Stimulated activated CD4-positive, alpha-beta T cell treated with anti-CD3 and anti-CD28 coated beads, Interleukin-2, amount 100 ng/mL, for 48 hours (primary cell): ENCODE measurements at regions not wholly inside any gene's neighbourhood (a gene's known extent, or its start where the extent isn't known, plus 50 kb on each side); places are given as distances from the start of the nearest gene placed in this dataset.
"Not testable (repeated sequence)": the region's sequence is repeated elsewhere in the genome, so short reads cannot be mapped to it uniquely, and the experiment has no call there.

ENCODE experiments used
- DNase-seq, 2 donors: peaks; one replicate each; pipeline ENCODE4 v3.0.0-alpha.2; 2020

DNA sequence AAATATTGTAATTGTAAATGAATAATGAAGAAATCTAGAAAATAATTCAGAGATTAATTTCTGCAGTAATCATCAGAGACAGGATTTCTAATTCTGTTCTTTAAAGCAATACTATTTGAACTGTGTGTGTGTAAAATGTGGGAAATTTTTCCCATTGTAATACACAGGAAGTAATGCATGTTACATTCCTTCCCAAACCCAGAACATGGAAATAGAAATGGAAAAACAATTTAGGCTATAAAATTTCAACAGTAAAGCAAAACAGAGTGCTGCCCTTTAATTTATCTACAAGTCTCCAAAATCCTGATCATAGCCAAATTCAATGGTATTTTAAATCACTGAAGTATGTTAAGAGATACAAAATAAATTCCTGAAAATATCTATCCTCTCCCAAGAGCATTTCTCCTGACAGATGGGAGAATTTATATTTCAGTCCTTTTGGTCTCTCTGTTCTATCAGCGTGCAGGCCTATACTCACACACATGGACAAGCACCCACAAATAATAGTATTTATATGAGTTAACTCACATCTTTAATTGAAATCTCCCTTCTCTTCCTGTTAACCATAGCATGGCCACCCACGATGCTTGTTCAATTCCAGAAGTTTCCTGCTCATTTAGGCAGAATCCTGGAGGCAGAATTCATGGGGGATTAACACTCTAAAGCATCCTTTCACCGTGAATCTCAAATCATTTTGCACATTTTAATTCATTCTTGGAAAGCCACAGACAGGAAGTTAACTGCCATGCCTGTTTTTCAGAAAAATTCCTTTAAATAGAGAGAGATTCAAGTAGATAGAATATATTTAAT lies 1465.4 kb upstream of the FLRT2 start:
- DNase-seq = no peak

DNA sequence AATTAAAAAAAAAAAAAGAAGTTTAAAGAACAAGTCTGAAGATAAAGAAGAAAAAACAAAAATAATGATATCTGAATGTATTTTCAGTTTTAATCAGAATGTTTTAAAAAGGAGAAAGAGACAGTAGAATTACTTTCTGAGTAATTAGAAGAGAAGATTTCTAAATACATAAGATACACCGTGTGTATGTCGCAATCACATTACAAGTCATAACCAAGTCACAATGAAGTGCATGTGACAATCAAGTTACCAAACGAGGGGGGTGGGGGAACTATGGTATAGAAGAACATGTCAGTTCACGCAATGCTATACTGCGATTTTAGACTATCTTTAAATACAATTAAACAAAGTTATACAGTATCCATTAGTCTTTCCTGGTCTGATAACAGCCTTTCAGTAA lies 1464.1 kb upstream of the FLRT2 start:
- no peak for DNase-seq

DNA sequence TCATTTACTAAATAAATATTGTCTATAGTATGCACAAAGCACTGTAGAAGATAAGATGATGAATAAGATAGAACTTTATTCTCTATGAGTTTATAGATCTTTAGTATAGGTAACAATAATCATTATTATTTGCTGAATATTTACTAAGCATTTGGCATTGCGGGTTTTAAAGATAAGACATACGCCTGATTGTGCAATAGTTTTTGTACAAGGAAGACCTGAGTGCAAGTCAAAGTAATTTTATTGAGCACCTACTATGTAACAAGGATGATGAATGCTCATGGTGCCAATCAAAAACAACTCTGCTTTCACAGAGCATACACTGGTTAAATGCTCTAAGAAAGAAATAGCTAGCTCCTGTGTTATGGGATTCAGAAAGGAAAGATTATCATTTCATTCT lies 1461.7 kb upstream of the FLRT2 start:
- no peak for DNase-seq

DNA sequence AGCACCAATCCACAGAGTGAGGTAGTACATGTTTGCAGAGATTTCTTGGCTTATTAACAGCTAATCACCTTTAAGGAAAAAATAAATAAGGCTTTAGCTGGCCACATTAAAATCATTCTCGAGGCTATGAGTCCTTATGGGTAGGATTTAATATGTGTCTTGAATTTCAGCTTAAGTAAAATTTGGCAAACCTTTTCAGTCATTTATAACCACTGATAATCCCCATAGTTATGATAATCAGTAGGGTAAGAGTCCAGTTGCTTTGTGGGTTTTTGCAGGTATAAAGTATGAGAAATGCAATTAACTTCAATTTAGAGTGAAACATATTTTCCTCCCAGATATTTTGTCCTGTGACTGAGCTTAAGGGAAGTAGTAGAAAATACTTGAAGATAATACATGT lies 1458.9 kb upstream of the FLRT2 start:
- DNase-seq = no peak

DNA sequence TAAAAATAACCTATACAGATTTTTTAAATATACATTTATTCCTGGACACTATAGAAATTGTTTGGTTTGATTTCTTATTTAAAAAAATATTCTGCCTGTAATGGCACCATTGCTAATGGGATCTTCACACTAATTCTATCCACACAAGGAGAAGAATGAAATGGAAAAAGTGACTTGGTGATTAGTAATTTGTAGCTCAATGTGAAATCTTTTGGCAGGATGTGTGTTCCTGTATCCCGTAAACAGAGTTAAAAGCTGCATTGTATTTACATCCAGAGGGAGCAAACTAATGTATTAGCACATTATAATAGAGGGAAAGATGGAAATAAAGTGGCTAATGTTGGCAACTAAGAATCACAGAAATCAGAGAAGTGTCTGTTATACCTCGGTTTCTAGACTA lies 1455.3 kb upstream of the FLRT2 start:
- DNase-seq = no peak

DNA sequence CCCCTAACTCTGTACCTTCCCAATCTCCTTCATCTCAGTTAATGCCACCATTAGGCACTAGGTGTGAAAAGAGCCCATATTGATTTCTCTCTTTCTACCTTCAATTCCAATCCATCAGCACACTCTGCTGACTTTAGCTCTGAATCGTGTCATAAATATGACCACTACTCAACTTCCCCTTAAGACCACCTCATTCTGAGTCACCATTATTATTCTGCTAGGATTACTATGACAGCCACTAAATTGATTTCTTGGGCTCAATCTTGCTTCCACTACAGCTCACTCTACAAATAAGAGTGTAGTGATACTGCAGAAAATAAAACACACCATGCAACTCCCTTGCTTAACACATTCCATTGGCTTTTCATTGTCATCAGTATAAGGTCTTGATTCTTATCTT lies 1449.0 kb upstream of the FLRT2 start:
- no peak for DNase-seq

DNA sequence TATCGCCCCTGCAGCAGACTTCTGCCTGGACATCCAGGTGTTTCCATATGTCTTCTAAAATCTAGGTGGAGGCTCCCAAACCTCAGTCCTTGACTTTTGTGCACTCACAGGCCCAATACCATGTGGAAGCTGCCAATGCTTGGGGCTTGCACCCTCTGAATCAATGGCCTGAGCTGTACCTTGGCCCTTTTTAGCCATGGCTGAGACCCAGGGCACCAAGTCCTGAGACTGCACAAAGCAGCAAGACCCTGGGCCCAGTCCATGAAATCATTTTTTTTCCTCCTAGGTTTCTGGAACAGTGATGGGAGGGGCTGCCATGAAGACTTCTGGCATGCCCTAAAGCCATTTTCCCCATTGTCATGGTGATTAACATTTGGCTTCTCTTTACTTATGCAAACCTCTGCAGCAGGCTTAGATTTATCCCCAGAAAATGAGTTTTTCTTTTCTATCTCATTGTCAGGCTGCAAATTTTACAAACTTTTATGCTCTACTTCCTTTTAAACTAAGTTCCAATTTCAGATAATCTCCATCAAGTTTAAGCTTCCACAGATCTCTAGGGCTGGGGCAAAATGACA lies 1445.8 kb upstream of the FLRT2 start:
- no peak for DNase-seq

DNA sequence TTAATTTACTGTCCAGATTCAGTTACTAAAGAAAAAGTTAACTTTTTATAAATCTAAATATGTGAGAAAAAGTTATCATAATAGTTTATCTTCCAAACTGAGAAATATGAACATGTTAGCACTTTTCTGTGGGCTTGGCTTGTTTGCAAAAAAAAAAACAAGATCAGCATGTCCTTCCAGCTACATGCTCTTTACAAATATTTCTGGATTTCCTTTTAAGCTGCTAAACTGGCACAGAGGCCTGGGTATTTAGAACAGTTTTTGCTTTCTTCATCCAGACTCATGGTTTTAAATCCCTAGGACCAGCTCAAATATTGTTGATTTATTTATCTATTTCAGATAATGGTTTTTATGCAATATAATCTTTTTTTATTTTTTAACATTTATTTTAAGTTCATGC lies 1444.5 kb upstream of the FLRT2 start:
- DNase-seq = no peak

DNA sequence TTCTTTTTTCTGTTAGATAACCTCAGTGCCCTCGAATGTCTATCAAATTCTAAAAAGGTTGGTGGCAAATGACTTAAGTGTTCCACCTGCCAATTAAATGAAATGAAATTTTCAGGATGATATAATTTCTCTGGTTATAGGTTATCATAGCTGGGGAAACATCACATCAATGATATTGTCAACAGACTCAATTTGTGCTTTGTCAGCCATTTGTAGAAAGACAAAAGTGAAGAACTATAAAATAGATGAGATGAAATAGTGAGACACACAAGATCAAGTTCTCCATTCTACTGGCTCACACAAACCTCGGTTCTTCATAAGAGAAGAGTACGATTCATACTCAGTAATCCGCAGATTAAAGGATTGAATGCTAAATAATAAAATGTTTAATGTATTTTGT lies 1443.2 kb upstream of the FLRT2 start:
- no peak for DNase-seq

DNA sequence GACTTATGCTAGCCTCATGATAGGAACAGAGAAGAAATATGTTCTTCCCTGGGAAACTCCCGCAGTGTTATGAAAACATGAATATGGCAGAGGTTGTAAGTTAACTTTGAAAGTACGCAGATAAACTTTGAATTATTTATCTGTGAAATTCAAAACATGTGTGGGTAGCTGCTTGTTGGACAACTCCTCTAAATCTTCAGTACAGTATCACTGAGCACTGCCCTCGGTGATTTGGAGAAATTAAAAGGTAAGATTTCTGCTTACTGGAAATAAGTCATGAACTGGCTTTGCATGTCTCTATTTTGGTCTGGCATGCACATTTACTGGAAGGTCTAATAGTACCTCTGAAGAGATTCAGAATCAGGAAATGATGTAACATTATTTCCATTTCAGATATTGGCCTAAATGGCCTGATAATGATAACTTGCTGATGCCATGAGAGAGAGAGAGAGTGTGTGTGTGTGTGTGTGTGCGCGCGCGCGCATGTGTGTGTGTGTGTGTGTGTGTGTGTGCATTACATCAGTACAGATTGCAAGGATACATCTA lies 1441.9 kb upstream of the FLRT2 start:
- DNase-seq = no peak

DNA sequence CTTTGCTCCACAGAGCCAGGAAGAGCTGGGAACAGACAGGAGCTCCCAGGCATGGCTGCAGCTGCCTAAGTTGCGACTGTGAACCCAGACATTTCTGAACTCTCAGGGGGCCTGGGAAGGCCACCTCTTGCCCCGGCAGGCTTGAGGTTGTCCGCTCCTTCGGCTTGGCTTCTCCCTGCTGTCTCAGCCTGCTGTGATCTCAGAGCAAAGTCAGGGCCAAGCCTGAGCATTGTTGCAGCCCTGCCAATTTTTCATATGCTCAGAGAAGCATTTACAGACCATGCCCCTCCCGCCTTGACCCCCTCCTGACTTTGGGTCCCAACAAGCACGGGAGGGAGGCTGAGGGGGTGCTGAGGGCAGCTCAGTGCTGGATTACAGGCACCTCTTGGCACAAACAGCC lies 1439.1 kb upstream of the FLRT2 start:
- no peak for DNase-seq

DNA sequence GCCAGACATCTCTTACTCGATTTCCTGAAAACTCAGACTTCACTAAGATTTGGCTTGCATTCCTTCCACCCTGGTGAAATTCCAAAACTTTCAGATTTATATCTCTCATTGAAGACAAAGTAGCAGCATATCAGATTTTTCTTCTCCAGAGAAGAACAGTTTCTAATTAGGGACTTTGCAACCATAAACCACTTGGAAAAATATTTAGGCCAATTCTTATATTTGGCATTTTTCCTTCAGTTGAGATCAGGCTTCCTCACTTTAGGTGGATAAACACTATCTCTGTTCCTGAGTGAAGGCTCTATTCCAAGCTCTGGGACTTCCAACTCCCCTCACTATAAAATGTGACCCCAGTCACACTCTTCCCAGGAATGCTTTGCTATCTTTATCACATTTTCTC lies 1434.3 kb upstream of the FLRT2 start:
- DNase-seq = no peak

DNA sequence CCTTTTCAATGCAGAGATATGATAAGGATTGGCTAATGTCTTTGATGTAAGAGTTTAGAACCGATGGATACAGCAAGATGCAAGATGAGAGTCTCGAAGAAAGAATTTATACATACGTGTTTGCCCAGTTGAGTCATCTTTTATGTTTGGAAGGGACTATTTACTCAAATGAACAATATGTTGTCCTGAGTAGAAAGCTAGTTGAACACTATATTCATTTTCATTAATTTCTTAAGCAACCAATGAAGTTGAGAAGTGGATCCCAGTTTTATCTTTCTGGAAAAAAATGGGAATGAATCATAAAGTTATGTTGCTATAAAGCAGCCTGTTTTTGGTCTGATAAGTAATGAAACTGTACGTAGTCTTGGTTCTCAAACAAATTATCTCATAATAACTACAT lies 1431.7 kb upstream of the FLRT2 start:
- no peak for DNase-seq

DNA sequence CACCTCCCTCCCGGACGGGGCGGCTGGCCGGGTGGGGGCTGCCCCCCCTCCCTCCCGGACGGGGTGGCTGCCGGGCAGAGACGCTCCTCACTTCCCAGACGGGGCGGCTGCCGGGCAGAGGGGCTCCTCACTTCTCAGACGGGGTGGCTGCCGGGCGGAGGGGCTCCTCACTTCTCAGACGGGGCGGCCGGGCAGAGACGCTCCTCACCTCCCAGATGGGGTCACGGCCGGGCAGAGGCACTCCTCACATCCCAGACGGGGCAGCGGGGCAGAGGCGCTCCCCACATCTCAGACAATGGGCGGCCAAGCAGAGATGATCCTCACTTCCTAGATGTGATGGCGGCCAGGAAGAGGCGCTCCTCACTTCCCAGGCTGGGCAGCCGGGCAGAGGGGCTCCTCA lies 1430.4 kb upstream of the FLRT2 start:
- not testable (repeated sequence) for DNase-seq

DNA sequence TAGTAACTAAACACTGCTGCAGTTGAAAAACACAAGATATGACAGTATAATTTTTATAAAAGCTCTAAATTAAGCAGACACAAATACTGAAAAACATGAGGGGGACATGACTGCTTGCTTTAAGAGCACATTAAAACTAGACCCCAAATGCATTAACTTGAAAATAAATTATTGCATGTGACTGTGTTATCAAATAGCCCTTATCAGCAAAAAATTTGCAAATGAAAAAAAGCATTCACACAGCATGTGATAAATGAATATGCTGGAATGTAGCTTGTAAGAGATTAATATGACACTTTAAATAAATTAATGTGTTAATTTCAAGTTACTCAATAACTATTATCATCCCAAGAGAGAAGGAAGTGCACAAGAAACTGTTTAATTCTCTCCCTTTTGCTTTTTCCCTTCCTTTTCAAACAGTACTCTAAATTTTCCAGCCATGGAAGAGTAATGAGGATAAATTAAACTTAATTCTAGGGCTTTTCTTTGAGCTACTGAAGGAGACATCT lies 1422.1 kb upstream of the FLRT2 start:
- no peak for DNase-seq

DNA sequence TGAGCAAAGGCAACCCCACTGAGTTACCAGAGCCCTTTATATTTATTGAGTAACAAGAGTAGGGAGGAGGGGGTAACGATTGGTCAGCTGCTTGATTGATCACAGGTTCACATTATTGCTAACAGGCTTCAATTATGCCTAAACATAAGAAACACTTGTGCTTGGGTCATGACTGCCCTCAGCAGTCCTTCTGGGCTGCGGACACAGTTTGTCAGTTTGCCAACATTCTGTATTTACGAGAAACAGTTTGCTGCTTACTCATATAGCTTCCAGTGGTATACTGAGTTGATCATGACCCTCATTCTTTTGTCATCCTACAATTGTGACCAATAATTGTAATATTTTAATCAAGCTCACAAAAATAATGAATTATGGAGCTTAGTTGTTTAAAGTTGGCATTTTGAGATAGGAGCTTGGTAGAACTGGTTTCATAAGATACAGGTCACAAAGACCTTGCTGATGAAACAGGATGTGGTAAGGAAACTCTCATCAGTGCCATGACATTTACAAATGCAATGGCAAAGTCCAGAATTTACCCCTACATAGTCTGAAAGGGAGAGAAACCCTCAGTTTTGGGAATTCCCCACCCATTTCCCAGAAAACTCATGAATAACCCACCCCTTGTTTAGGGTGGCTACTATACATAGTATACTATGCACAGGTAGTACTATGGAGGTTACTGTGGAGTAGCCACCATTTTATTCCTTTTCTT lies 1421.0 kb upstream of the FLRT2 start:
- DNase-seq = no peak

DNA sequence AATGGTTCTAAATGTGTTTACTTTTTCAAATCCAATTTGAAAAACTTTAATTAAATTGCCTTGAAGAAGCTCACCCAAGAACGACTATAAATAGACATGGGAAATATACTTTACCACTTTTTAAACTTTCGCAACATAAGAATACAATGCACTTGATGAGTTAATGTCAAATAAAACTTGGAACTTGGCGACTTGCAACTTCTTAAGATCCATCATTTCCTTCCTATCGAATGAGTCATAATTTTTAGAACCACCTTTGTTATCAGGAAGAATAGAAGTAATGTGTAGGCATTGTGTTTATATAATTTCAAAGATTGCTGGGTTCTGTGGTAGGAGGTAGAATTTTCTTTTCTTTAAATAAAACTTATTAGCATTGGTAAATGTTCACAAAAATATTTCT lies 1417.4 kb upstream of the FLRT2 start:
- no peak for DNase-seq

DNA sequence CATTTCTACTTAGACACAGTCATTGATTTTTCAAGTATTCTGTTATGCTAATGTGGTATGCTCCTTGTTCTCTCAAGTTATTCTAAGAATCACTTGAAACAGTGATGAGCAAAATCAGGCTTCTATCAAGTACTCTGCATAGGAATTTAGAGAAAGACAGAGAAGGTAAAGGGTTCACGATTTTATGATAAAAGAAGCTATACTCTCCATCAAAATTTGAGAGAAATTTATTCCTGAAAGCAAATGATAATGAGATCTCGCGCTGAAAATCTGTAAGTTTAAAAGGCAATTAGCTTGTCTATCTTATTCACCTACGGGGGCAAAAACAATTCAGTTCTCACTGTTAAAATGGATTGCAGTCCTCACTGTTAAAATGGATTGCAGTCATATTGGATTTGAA lies 1404.3 kb upstream of the FLRT2 start:
- DNase-seq = no peak

DNA sequence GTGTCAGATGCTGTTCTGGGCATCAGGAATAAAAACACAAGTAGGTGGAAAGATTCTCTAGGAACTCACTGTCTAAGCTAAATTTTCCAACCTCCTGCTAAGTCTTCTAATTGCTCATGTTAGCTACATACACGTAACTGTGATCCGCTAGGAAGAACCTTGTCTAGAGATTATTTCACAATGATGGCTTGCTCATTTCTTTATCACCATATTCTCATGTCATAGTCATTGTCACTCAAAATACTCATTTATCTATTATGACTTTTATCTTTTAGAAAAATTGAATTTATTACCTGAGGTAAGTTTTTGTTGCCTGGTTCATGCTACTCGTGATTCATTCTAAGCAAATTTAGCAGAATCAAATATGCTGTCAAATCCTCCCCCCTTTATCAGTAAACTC lies 1402.4 kb upstream of the FLRT2 start:
- DNase-seq = no peak

DNA sequence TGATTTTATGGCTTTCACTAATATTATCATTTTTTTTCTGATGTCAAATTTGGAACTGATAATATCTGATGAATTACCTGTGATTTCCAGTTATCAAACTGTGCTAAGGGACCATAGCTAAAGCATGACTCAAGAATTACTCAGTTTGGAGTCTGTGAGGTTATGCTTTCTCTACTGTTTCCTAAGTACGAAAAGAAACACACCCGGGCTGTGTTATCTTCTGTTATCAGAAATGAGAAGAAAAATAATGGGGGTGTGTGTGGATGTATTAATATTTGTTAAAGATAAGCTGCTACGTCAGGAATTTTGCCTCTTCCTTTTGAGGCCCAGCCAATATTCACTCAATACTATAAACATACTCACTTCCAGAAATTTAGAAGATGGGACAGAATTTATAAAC lies 1401.9 kb upstream of the FLRT2 start:
- DNase-seq = no peak

DNA sequence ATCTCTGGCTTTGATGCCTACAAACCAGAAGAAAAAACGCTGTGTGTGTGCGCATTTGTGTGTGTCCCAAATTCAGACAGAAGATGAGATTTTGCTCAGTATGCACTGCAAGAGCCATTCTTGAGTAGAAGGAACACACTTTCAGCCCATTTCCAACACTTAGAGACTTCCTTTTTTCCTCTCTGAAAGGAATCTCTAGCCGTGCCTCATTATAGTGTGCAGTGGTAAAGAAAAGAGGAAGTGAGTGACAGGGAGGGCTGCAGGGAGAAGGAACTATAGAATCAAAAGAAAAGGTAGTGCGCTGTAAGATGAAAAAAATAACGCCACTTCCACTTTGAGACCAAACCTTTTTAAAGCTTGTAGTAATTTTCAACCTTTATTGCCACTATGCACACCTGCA lies 1400.9 kb upstream of the FLRT2 start:
- DNase-seq = no peak

DNA sequence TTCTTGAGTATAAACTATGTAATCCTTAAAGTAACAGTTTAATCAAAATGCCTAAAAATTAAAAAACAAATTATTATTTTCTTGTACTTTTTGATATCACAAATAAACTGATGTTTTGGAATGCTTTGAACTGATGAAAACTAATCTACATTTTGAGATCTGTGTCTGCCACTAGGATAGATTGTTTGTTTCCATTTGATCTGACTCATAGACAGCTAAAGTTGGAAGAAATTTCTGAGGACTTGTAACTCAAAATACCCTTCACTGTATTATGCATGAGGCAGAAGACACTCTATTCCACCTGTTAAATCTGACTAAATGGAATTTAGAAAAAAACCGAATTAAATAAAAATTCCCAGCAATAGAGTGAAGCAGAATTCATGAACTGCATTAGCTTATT lies 1400.0 kb upstream of the FLRT2 start:
- DNase-seq = no peak

DNA sequence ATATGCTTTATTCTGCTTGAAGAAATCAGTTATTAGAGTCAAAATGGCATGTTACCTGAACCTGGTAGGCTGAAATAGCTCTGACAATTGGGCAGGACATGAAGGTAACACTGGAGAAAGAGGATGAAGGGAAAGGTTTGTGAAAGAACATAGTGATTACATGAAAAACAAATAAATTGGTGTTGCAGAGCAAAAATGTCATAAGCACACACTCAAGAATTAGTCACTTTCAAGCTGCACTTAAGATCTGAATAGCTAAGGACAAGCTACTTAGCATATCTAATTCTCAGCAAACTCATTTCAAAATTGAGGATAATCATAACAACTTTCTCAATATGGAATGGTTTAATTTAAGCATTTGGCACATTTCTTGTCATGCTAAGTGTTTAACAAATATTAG lies 1398.0 kb upstream of the FLRT2 start:
- no peak for DNase-seq

DNA sequence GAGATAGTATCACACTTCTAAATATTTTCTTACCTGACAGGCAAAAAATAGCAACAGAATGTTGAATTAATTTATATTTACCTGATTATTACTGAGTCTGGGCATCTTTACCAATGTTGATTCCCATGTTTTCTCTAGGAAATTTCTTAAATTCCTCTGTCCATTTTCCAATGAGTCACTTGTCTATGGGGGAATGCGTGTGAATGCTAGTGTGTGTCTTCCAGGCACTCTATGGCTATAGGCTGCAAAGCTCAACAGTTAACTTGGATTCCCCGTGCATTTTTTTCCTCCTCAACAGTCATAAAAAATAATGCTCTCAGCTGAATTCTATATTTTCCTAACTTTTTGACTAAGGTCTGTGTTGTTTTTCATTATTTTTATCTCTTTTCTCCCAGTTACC lies 1385.8 kb upstream of the FLRT2 start:
- DNase-seq = no peak
